ENCODE measurements at regions not wholly inside any gene's neighbourhood (a gene's known extent, or its start where the extent isn't known, plus 50 kb on each side); places are given as distances from the start of the nearest gene placed in this dataset.
"Not testable (repeated sequence)": the region's sequence is repeated elsewhere in the genome, so short reads cannot be mapped to it uniquely, and the experiment has no call there.

DNA sequence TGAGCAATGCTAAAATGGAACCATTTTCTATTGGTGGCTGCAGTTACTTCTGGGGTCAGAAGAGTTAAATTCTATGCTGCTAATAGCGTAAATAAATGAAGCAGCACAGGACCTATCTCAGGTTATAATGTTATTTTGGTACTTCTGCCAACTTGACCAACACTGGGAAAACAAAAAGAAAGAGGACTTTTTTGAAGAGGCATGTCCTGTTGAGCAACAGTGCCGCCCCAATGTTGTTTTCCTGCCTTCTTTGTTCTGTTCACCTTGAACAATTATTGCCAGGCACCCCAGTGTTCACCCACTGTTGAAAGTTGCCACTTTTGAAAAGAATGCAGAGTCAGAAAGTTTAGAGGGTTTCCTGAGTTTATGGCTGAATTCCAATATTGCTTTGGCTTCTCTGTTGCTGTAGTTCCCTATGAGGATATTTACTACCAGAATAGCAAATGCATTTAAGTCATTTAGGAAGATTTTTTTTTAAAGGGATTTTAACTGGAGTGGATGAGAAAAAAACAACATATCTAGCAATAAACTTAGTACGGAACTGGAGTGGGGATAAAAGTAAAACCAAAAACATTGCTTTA is 679.0 kb upstream of the DPPA4 start:
- DNase-seq, result no peak

DNA sequence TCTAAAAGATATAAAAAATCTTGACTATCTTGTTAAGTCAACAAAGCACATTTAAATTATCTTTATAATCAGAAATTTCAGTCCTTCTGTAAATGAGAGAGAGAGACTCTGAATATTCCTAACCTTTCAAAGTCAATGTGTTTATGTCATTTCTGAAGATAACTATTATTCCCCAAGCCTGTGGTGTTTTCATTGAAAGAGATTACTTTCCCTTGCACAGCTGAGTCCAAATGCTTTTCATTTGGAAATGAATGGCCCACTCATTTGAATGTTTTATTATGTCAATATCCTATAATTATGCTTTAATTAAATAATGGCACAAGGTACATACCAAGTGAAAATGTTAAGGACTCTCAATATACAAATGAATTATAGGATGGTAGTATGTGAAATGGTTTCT is 680.0 kb upstream of the DPPA4 start:
- no peak for DNase-seq

DNA sequence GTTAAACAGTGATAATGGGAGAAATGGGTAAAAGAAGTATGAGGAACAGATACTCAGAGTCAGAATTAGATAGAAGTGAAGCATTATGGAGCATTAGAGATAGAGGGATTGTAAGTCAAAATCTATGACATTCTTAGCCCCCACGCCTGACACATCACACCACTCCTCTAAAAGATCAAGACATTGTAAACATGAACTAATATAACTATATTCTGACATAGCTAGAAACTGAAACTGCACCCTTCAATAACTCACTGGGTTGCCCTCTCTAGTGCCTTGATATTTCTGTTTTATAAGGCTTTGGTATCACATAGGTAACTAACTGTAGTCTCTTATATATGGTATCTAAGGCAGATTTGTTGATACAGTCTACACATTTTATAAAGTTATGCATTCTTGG is 684.3 kb upstream of the DPPA4 start:
- DNase-seq, result no peak

DNA sequence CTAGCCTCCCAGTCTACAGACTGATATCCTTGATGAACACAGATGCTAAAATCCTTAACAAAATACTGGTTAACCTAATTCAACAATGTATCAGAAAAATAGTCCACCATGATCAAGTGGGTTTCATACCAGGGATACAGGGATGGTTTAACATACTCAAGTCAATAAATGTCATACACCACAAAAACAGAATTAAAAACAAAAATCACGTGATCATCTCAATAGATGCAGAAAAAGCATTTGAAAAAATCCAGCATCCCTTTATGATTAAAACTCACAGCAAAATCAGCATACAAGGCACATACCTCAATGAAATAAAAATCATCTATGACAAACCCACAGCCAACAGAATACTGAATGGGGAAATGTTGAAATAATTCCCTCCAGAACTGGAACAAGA is 685.7 kb upstream of the DPPA4 start:
- DNase-seq, result not testable (repeated sequence)

DNA sequence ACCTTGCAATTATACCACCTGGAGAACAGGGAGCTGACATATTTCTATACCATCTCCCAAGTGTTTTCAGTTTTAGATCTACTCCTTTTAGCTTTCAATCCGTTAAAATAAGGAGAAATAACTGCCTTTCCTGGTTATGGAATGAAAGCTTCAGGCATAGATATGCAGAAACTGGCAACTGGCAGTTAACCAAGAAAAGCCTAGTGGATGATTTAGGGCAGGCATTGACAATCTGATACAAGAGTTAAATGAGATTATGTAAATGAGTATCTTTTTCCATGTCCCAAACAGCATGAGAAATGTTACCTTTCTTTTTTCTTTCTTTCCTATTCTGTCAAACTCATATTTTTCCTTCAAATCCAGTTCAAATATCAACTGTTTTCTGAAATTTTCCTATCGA is 689.1 kb upstream of the DPPA4 start:
- peak; percentile 59 for DNase-seq

DNA sequence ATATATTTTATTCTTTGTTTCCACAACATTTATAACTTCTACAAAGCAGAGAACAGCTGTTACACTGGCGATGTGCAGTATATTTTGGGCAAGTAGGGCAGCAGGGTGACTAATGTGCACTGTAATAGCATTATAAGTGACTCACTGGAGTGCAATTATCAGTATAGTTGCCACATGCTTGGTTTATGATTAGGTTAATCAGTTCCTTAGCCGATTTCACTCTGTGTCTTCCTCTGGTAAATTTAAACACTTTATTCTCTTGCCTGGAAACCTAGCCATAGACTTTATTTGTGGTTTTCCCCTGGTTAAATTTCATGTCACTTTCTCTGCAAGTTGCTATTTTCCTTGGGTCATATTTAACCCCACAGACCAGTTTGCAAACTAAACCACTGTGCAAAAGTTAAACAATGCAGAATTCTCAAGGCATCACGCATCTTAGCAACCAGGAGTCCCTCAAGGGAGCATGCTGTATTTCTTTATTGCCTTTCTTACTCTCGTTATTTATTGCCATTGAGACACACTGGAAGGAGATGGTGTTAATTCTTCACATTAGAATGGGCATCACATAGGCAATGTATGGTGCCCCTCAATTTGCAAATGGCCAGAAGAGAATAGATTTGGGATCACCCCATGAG is 690.2 kb upstream of the DPPA4 start:
- DNase-seq, result peak; percentile 91

DNA sequence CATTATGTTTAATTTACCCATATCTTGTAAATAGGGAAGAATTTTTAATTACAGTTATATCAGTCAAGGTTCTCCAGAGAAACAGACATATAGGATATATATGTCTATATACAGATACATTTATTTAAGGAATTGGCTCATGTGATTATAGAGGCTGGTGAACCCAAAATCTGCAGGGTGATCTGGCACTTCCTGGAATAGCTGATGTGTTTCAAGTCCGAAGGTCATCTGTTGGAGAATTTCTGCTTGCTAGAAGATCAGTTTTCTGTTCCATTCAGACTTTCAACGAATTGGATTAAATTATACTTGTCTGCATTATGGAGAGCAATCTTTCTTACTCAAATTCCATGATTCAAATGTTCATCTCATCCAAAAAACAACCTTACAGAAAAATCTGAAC is 694.6 kb upstream of the DPPA4 start:
- DNase-seq, result no peak

DNA sequence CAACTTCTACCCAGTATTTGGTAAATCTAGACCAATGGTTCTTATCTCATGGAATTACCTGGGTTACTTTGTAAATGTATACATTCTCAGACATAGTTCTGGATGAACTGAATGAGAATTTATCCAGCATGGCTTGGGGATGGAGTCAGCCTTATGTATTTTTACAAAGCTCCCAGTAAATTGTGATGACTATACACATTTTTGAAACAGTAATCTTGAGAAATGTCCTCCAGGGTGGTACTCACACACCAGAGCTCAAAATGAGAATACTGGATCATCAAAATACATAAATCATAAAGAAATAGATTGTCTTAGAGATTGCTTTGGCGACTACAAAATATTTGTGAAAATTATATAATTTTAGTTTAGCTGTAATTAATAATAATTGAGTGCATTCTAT is 722.1 kb upstream of the DPPA4 start:
- DNase-seq, result no peak

DNA sequence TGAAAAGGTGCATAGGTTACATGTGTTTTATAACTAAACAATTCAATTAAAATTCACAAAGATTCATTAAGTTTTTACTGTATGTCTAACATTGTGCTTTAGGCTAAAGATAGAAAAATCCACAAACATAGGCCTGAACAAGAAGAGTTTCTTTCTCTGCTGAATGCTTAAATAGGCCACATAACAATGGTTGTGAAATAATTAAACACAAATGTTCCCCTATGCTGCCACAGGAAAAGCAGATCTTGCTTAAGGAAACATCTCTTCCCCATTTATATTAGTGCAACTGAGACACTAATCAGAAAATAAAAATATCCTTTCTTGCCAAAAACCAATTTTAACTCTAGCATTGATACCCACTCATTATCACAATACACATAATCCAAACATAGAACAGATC is 725.4 kb upstream of the DPPA4 start:
- no peak for DNase-seq

DNA sequence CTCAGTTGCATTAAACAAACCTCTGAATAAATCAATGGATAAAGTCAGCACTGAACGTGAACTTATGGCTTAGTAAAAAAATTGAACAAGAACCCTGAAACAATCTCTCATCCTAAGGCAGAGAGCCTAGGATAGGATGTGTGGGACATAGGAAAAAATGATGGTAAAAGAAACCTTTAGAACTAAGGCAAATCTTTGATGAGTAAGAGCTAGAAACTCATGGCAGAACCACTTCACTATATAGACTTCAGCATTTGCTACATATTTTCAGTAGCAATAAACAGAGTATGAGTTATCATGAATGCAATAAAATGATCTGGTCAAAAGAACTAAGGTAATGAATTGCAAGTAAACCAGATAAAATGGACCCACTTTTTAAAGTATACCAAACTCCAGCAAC is 725.8 kb upstream of the DPPA4 start:
- no peak for DNase-seq

DNA sequence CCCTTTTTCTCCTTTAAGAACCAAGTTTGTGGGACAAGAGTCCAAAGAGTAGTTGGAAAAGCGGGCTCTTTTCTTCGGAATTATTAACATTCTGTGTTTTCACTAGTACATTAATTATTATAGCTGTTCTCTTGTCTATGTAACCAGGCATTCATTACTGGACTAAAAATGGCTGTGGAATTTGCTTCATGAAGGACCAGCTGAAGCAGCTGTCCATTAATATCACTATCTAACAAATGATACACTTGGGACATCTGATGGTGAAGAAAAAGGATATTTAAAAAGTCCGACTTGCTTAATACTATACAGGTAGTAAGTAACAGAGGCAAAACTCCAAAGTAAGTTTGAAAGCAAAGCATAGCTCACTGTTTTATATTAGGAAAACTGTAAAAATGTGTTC is 728.9 kb upstream of the DPPA4 start:
- no peak for DNase-seq

DNA sequence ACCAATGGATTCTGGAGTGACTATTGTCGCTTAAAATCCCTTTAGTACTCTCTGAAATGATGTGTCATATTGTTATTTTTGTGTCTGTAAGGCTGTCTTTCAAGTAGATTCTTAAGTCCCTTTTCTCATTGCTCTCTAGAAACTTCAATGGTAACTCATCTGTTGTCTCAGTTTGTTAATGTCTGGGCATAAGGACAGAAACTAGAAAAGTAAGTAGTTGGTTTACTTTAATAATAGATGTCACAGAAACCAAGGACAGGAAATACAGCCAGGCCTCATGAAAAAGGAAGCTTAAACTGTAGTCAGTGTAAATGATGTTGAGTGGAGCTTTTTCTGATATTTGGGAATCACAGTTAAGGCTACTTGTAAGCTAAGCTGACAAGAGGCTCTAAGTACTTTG is 730.2 kb upstream of the DPPA4 start:
- DNase-seq, result no peak

DNA sequence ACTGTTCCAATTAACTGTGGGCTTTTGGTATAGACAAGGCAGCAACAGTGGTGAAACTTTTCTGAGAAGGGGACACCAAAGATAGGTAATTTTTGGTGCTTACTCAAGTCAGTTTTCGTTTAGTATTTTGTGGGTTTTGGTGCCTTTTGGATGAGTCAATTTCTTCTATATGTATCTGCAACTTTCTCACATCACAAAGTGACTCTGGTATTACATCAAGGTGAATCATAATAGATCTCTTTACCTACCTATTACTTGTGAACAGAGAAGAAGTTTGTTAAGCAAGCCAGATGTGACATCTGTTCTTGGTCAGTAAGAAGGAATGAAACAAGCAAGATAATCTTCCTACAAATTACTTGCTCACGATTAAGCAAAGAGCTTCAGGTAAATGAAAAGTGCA is 732.4 kb upstream of the DPPA4 start:
- DNase-seq, result no peak

DNA sequence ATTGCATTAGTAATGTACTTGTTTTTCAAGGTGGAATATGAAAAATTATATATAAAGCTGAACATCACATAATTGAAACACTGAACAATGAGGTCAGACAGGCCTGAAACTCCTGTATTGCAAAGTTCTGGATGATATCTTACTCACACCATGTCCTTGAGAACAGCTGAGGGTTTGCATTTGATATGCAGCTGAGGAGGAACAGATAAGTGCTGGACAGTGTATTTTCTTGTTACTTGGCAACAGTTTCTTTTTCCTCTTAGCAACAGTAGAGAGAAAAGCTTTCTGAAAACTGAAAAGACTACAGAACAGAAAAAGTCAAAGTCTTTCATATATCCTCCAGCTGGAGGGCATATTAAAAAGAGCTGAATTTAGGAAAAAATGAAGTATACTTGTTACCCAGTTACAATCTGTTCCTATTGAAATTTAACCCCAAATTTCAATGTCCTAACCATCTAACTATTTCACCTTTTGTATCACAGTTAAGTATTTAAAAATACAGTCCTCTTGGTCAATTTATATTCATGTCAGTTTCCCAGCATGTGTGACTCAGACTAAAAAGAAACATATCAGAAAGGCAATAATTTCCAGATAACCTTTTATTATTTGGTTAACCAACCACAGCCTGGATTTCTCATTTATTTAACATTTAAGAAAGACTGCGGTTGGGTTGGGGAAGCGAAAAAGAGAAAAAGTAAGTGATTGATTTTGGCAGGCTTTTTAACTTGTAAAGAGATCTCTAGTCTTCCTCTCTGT is 733.0 kb upstream of the DPPA4 start:
- no peak for DNase-seq

DNA sequence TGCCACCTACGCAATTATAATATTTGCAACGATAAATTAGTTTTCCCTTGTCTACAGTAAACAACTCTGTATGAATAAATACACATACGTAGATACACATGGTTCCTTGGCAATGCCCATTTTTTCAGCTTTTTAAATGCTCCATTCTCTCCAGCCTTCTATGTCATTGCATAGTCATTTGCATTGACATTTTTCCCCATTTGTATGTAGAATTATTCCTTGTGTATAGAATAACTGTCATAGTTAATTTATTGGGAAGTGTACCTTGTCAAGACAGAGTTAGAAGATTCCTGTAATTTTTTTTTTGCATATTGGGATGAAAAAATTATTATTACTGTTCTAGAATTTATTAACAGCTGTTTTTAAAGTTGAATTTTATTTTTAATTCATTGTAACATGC is 736.7 kb upstream of the DPPA4 start:
- no peak for DNase-seq

DNA sequence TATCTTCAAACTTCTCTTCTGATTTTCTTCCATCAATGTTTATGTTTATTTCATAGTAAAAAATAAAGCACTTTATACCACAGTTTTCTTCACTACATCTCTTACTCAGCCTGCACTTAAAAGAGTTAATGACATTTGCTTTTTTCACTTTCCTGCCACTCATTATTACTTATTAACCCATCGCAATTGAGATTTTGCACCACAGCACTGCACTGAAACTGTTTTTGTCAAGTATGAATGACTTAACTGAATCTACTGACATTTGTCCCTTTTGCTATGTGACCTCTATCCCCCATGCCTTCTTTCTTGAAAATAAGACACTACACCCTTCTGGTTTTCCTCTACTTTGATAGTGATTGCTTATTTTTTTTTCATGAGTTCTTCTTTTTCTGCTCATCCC is 739.7 kb upstream of the DPPA4 start:
- no peak for DNase-seq

DNA sequence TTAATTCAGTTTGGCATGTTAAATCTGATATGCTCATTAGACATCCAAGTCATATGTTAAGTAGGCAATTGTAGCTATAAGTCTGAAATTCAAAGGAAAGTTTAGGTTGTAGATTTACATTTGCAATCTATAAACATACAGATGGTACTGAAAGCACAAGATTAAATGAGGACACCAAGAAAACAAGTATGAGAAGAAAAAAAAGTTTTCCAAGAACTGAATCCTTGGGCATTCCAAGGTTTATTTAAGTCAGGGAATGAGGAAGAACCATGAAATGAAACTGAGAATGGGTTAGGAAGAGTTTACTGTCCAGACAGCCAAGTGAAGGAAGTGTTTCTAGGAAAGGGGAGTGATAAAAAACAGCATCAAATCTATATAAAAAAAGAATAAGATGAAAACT is 756.1 kb upstream of the DPPA4 start:
- DNase-seq, result no peak

DNA sequence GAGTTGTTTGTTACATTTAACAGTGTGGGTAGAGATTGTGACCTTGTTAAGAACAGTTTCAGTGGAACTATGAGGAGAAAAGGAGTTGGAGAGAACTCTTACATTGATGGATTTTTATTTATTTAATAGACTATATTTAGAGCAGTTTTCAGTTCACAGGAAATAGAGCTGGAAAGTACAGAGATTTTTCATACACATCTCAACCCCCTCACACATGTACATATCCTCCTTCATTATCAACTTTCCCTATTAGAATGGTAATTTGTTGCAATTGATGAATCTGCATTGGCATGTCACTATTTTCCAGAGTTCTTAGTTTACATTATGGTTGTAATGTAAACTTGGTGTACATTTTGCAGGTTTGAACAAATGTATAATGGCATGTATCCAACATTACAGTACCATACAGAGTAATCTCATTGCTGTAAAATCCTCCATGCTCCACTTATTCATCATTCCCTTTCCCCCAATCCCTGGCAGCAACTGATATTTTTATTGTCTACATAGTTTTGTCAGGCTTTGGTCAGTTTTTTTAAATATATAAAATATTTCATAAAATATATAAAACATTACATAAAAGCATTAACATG is 756.6 kb upstream of the DPPA4 start:
- DNase-seq, result no peak

DNA sequence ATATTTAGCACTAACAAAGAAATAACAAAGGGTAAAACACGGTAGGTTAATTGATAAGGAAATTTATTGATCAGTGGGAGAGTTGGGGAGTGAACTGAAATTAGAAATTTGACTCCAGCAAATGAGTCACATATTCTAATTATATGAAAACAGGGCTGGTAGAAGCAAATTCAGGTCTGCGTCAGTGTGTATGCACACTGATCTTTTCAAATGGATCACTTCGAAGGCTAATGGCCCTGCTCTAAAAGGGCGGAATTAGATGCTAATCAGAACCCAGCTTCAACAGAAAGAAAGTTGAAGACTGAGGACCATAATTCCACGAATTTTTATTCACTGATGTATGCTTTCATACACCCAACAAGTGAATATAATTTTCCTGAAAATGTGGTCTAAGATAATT is 762.4 kb upstream of the DPPA4 start:
- DNase-seq, result no peak

DNA sequence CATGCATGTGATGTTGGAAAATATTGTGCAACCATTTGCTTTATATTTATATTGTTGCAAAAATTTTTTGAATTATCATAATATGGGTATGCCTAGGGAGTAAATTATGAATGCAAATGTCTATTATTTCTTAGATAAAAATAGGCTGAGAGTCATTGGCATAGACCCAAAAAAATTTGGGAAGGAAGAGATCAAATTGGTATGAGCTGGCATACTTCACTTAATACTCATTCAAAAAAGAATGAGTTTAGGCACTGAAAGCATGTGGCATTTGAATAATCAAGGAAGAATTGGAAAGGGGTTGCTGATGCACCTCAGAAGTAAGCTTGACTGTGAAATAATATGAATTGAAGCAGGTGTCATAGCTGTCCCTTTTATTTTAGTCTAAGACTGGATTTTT is 764.0 kb upstream of the DPPA4 start:
- no peak for DNase-seq

DNA sequence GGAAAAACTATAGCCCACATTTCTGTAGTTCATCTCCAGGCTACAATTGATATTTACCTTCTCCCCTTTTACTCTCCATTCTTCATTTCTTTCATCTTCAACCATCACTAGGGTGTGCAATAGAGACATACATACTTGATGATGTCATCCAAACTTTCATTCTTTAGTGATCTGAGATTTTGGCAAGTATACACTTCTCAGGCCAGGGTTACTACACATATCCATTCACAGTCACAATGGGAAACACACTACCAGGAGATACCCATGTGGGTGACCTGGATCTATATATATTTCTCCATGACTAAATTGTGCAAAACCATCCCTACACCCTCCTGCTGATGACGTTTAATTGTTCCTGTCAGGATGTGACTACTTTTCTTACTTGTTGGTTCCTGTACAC is 769.5 kb upstream of the DPPA4 start:
- DNase-seq, result no peak

DNA sequence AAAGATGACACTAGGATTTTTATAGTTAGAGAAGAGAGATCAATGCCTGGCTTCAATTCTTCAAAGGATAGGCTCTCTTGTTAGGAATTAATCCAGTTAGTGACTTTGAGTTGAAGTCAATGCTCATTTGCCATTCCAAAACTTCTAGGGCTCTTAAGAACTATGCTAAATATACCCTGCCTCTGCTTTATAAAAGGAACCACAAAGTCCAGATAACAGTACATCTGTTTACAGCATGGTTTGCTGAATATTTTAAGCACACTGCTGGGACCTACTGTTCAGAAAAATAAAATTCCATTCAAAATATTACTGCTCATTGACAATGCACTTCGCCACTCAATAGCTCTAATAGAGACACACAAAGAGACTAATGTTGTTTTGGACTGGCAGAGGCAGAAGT is 786.6 kb upstream of the DPPA4 start:
- DNase-seq, result no peak

DNA sequence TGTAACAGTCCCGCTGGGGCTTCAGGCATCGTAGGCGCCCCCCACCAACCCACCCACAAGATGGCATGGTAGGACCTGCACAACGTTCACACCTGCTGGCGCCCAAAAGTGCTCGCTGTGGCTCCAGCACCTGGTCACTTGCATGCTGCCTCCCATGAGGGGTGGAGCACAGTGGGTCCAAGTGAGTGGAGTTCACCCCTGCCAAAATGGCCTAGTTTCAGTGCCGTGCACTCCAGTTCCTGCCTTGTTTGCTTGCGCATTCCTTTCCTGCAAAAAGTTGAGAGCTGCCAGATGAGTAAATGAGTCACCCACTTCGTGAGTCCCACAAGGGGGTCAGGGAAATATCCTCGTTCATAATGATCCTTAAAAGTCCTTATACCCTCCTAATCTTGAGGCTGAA is 788.7 kb upstream of the DPPA4 start:
- no peak for DNase-seq

DNA sequence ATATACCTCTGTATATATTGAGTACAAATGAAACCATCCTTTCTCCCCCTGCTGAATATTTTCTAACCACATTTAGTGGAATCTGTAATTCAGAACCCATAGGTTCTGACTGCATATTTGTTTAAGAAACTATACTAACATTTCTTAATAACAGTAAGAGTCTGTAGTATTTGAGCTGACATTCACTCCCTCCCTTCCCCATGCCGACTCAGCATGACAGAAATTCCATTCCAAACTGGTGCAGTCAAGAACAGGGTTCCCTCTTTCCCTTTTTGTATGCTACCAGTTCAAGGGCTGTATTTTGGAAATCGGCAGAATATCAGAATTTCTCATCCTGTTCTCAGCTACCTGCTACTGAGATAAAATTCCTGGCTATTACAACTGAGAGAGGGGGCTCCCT is 796.6 kb upstream of the DPPA4 start:
- DNase-seq, result no peak

Data from NCI-H82 (cell line).